Naive thymus-derived CD4-positive, alpha-beta T cell (primary cell): ENCODE measurements at regions not wholly inside any gene's neighbourhood (a gene's known extent, or its start where the extent isn't known, plus 50 kb on each side); places are given as distances from the start of the nearest gene placed in this dataset.
"Not testable (repeated sequence)": the region's sequence is repeated elsewhere in the genome, so short reads cannot be mapped to it uniquely, and the experiment has no call there.

ENCODE experiments used
- ATAC-seq: fragments of 150-1000 bp; cut with Tn5 transposase; 2 replicates; pipeline ENCODE4 v1.10.0; 2021; ENCODE audit warnings: mild to moderate bottlenecking, moderate library complexity
- CTCF ChIA-PET: fragments of 350-600 bp; sonication (Branson Sonifier 250); formaldehyde crosslinking; loops from one replicate; lab custom pipeline; 2021; ENCODE audit warnings: antibody characterized with exemption; lab: Charles Lee
- POLR2A ChIA-PET: fragments of 350-600 bp; sonication (Branson Sonifier 250); formaldehyde crosslinking; loops from one replicate; lab custom pipeline; 2021; ENCODE audit warnings: antibody characterized with exemption, inconsistent platforms; lab: Charles Lee
- DNase-seq, 9 donors: peaks; one replicate each; pipeline versions ENCODE4 v3.0.0 to v3.0.0-alpha.2; 2020 to 2022; ENCODE audit warnings: mixed read lengths in 1 of 9
- H3K27ac ChIP-seq: one replicate; pipeline ENCODE4 v1.7.0; 2013; ENCODE audit warnings: mild to moderate bottlenecking, low read depth, low read length, moderate library complexity
- H3K27me3 ChIP-seq, 2 donors: one replicate each; pipeline ENCODE4 v1.7.0; 2013; ENCODE audit warnings: low read length in 2 of 2, mild to moderate bottlenecking in 2 of 2, moderate library complexity in 2 of 2; ENCODE audit not compliant: control insufficient read depth in 2 of 2, insufficient read depth in 2 of 2
- H3K36me3 ChIP-seq, 3 experiments: 1 replicate in 2 of 3; 2 replicates in 1 of 3; pipeline ENCODE4 v1.7.0; 2013; ENCODE audit warnings: low read length in 3 of 3, mild to moderate bottlenecking in 3 of 3, moderate library complexity in 1 of 3; ENCODE audit not compliant: insufficient read depth in 3 of 3, control insufficient read depth in 2 of 3
- H3K4me1 ChIP-seq, 2 donors: one replicate each; pipeline ENCODE4 v1.7.0; 2013; ENCODE audit warnings: low read length in 2 of 2, mild to moderate bottlenecking in 2 of 2, moderate library complexity in 1 of 2; ENCODE audit not compliant: control insufficient read depth in 2 of 2, insufficient read depth in 2 of 2
- H3K4me3 ChIP-seq: 2 replicates; pipeline ENCODE4 v1.7.0; 2013; ENCODE audit warnings: mild to moderate bottlenecking, low read length
- H3K9me3 ChIP-seq, 3 experiments: 1 replicate in 2 of 3; 2 replicates in 1 of 3; pipeline ENCODE4 v1.7.0; 2013; ENCODE audit warnings: low read length in 3 of 3; ENCODE audit not compliant: control insufficient read depth in 2 of 3
- H3K27ac Mint-ChIP-seq, 9 donors: one replicate each; pipeline ENCODE4 v1.8.0; 2020 to 2022; ENCODE audit warnings: mixed read lengths in 9 of 9, mild to moderate bottlenecking in 8 of 9, moderate library complexity in 5 of 9, inconsistent platforms in 2 of 9
- H3K27me3 Mint-ChIP-seq, 5 donors: one replicate each; pipeline ENCODE4 v1.8.0; 2021 to 2022; ENCODE audit warnings: mixed read lengths in 5 of 5, mild to moderate bottlenecking in 1 of 5
- H3K36me3 Mint-ChIP-seq, 5 donors: one replicate each; pipeline ENCODE4 v1.8.0; 2020 to 2022; ENCODE audit warnings: mixed read lengths in 5 of 5, mild to moderate bottlenecking in 3 of 5, inconsistent platforms in 1 of 5
- H3K4me1 Mint-ChIP-seq, 7 donors: one replicate each; pipeline ENCODE4 v1.8.0; 2020 to 2022; ENCODE audit warnings: mixed read lengths in 7 of 7, mild to moderate bottlenecking in 3 of 7, inconsistent platforms in 1 of 7
- H3K4me3 Mint-ChIP-seq, 10 donors: one replicate each; pipeline ENCODE4 v1.8.0; 2020 to 2022; ENCODE audit warnings: mild to moderate bottlenecking in 10 of 10, mixed read lengths in 10 of 10, moderate library complexity in 6 of 10, inconsistent platforms in 2 of 10
- H3K9me3 Mint-ChIP-seq, 11 donors: one replicate each; pipeline ENCODE4 v1.8.0; 2020 to 2022; ENCODE audit warnings: mixed read lengths in 11 of 11, mild to moderate bottlenecking in 4 of 11, inconsistent platforms in 1 of 11, moderate library complexity in 1 of 11
- intact Hi-C, 2 donors: fragments of 100-400 bp; cut with micrococcal nuclease; formaldehyde crosslinking; loops; one replicate each; pipeline ENCODE4 v1.15.1; 2023

DNA sequence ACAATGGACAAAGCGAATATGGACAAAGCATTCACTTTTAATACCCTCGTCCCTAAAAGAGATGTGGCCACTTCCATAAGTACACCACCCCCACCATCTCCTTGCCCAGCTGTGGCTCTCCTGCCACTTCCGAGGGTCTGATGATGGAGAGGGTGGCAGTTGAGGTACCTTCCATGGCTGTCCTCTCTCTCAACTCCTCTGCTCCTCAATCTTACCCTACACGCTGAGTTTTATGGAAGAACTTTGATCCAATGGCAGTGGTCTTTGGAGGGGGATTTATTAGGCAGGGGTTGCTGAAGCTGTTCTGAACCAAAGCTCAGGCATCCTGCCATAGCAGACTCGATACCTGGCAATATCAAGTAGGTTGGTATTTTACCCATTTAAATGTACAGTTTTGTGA is 413.0 kb downstream of the TSHZ3 start:
- no peaks in the 10 kb centered on the region for H3K4me1 ChIP-seq
- Mint-ChIP-seq H3K27me3 (peaks cover 0 to 13% (median 4%) of the 10 kb centered on the region in 5 donors), H3K4me1 (no peaks in the 10 kb centered on the region), H3K4me3 (no peak overlapping the region), H3K9me3 (peaks cover 0 to 12% (median 2%) of the 10 kb centered on the region in 11 donors), H3K27ac (no peak overlapping the region), H3K36me3 (no peaks in the 10 kb centered on the region)
- H3K27me3 ChIP-seq = no peaks in the 10 kb centered on the region
- no peaks in the 10 kb centered on the region for H3K36me3 ChIP-seq
- POLR2A ChIA-PET = no interaction called here
- ATAC-seq = no peak
- H3K27ac ChIP-seq = no peak overlapping the region
- no peak overlapping the region for H3K4me3 ChIP-seq
- CTCF ChIA-PET = no interaction called here
- intact Hi-C loops = no loop called here
- H3K9me3 ChIP-seq = no peaks in the 10 kb centered on the region
- no peak for DNase-seq

- ATAC-seq (no peak), DNase-seq (no peak)
These were observed 414.1 kb downstream of the TSHZ3 start for GRCh38 chr19:30935146-30935545.

DNA sequence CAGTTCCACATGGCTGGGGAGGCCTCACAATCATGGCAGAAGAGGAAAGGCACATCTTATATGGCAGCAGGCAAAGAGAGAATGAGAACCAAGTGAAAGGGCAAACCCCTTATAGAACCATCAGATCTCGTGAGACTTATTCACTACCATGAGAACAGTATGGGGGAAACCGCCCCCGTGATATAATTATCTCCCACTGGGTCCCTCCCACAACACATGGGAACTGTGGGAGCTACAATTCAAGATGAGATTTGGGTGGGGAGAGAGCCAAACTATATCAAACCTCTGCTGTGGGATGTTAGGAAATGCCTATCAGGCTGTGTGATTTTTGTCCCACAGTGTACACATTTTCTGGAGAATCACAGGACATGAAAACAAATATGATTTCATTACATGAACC is 415.8 kb downstream of the TSHZ3 start:
- peaks cover 0 to 12% (median under 1%) of the 10 kb centered on the region in 11 donors for H3K9me3 Mint-ChIP-seq
- POLR2A ChIA-PET, H3K27ac ChIP-seq, H3K27me3 ChIP-seq, H3K4me1 ChIP-seq, H3K36me3 ChIP-seq, H3K27ac Mint-ChIP-seq, intact Hi-C loops, H3K4me3 ChIP-seq, H3K27me3 Mint-ChIP-seq, H3K4me3 Mint-ChIP-seq, DNase-seq, H3K9me3 ChIP-seq, CTCF ChIA-PET, H3K4me1 Mint-ChIP-seq, H3K36me3 Mint-ChIP-seq, ATAC-seq: not testable (repeated sequence)

More at GRCh38 chr19:30935146-30935545, 414.1 kb downstream of the TSHZ3 start:
- H3K4me3 Mint-ChIP-seq = no peak overlapping the region
- Histone ChIP-seq H3K36me3 (no peaks in the 10 kb centered on the region), H3K27ac (no peak overlapping the region), H3K4me1 (no peaks in the 10 kb centered on the region), H3K4me3 (no peak overlapping the region), H3K27me3 (no peaks in the 10 kb centered on the region), H3K9me3 (no peaks in the 10 kb centered on the region)
- H3K36me3 Mint-ChIP-seq = no peaks in the 10 kb centered on the region
- CTCF ChIA-PET = no interaction called here
- POLR2A ChIA-PET = no interaction called here
- H3K4me1 Mint-ChIP-seq = no peaks in the 10 kb centered on the region
- H3K27ac Mint-ChIP-seq = no peak overlapping the region
- peaks cover 0 to 13% (median 0%) of the 10 kb centered on the region in 5 donors for H3K27me3 Mint-ChIP-seq
- H3K9me3 Mint-ChIP-seq = peaks cover 0 to 12% (median under 1%) of the 10 kb centered on the region in 11 donors
- intact Hi-C loops = no loop called here

DNA sequence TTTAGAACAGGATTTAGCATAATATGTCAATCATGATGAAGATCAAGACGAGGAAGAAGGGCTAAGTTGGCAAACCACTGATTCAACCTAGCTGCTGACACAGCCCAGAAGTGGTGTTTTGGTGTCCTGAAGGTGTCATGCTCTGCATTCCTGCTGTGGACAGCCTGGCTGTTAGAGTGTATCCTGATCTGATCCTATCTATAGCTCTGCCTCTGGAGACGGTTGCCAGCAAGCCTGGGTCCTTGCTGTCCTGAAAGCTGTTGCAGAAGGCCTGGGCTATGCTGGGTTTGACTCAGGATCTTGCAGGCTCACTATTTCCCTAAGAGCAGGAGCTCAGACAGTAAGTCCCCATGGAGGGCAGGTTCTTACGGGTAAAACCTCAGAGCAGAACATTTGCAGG is 416.4 kb downstream of the TSHZ3 start:
- H3K4me1 Mint-ChIP-seq = no peaks in the 10 kb centered on the region
- H3K9me3 Mint-ChIP-seq = peaks cover 0 to 13% (median 2%) of the 10 kb centered on the region in 11 donors
- H3K27ac ChIP-seq = no peak overlapping the region
- H3K4me3 ChIP-seq = no peak overlapping the region
- ATAC-seq = no peak
- H3K27ac Mint-ChIP-seq = no peak overlapping the region
- intact Hi-C loops = no loop called here
- H3K4me3 Mint-ChIP-seq = no peak overlapping the region
- no peaks in the 10 kb centered on the region for H3K36me3 ChIP-seq
- no peaks in the 10 kb centered on the region for H3K9me3 ChIP-seq
- no peaks in the 10 kb centered on the region for H3K4me1 ChIP-seq
- no peaks in the 10 kb centered on the region for H3K36me3 Mint-ChIP-seq
- H3K27me3 ChIP-seq = no peaks in the 10 kb centered on the region
- no peak for DNase-seq
- H3K27me3 Mint-ChIP-seq = peaks cover 0 to 9% (median 1%) of the 10 kb centered on the region in 5 donors
- ChIA-PET CTCF (no interaction called here), POLR2A (no interaction called here)

DNA sequence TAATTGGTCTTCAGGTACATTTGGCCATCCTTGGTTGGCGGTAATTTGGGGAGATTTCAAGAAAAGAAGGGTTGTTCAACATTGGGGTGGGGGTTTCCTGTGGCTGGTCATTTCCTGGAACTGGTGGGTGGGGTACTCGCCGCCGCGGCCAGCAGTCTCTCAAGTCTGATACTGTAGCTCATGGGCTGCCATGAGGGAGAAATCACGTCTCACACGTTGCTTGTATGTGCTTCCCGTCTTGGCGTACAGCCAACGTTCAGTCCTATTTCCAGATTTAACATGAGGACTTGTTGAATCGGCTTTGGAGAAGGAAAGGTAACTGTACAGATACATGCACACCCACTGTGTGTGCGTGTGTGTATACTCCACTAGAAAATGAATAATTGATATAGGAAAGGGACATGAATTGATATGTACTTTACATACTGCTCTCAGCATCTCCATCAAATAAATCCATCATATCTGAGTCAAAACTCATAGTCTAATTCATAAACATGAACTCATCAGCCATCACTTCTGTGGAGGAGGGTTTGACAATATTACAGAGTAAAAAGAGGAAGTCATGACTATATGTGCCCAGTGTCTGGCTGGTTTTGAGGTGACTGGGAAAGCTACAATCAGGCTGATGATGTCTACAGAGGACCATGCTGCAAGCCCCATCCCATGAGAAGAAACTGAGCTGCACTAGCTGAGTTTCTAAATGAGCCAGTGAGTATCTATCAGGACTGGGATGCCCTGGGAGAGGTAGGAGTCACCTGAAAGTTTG is 418.1 kb downstream of the TSHZ3 start:
- H3K4me3 Mint-ChIP-seq = no peak overlapping the region
- no peaks in the 10 kb centered on the region for H3K4me1 Mint-ChIP-seq
- ATAC-seq = no peak
- no peaks in the 10 kb centered on the region for H3K36me3 Mint-ChIP-seq
- intact Hi-C loops = no loop called here
- no peak overlapping the region for H3K4me3 ChIP-seq
- POLR2A ChIA-PET = no interaction called here
- H3K36me3 ChIP-seq = no peaks in the 10 kb centered on the region
- no peak for DNase-seq
- H3K27me3 Mint-ChIP-seq = peaks cover 0 to 15% (median 9%) of the 10 kb centered on the region in 5 donors
- peaks cover 0 to 19% (median 4%) of the 10 kb centered on the region in 11 donors for H3K9me3 Mint-ChIP-seq
- H3K4me1 ChIP-seq = no peaks in the 10 kb centered on the region
- H3K27me3 ChIP-seq = no peaks in the 10 kb centered on the region
- CTCF ChIA-PET = no interaction called here
- H3K27ac ChIP-seq = no peak overlapping the region
- no peaks in the 10 kb centered on the region for H3K9me3 ChIP-seq
- H3K27ac Mint-ChIP-seq = no peak overlapping the region

- H3K4me3 Mint-ChIP-seq = no peak overlapping the region
- Histone ChIP-seq H3K27ac (no peak overlapping the region), H3K9me3 (no peaks in the 10 kb centered on the region), H3K27me3 (no peaks in the 10 kb centered on the region), H3K4me3 (no peak overlapping the region), H3K4me1 (no peaks in the 10 kb centered on the region), H3K36me3 (no peaks in the 10 kb centered on the region)
- H3K4me1 Mint-ChIP-seq = no peaks in the 10 kb centered on the region
- intact Hi-C loops = no loop called here
- DNase-seq (no peak), ATAC-seq (no peak)
- peaks cover 0 to 15% (median 4%) of the 10 kb centered on the region in 11 donors for H3K9me3 Mint-ChIP-seq
- no peak overlapping the region for H3K27ac Mint-ChIP-seq
- H3K36me3 Mint-ChIP-seq = no peaks in the 10 kb centered on the region
- POLR2A ChIA-PET = no interaction called here
- peaks cover 0 to 12% (median 6%) of the 10 kb centered on the region in 5 donors for H3K27me3 Mint-ChIP-seq
- CTCF ChIA-PET = no interaction called here
These were observed 421.5 kb downstream of the TSHZ3 start for GRCh38 chr19:30927705-30928104.

GRCh38 chr19:30924670-30925069 is 424.6 kb downstream of the TSHZ3 start:
- Mint-ChIP-seq H3K4me1 (no peaks in the 10 kb centered on the region), H3K4me3 (no peak overlapping the region), H3K27ac (no peak overlapping the region), H3K27me3 (peaks cover 0 to 11% (median 10%) of the 10 kb centered on the region in 5 donors), H3K9me3 (peaks cover 0 to 15% (median 3%) of the 10 kb centered on the region in 11 donors), H3K36me3 (peaks cover 0 to 3% (median 0%) of the 10 kb centered on the region in 5 donors)
- intact Hi-C loops = no loop called here
- H3K9me3 ChIP-seq = no peaks in the 10 kb centered on the region
- no peak overlapping the region for H3K4me3 ChIP-seq
- no peaks in the 10 kb centered on the region for H3K36me3 ChIP-seq
- no peaks in the 10 kb centered on the region for H3K4me1 ChIP-seq
- no peak for DNase-seq
- CTCF ChIA-PET = no interaction called here
- H3K27me3 ChIP-seq = no peaks in the 10 kb centered on the region
- no peak for ATAC-seq
- H3K27ac ChIP-seq = no peak overlapping the region
- POLR2A ChIA-PET = no interaction called here
